ENCODE measurements at regions not wholly inside any gene's neighbourhood (a gene's known extent, or its start where the extent isn't known, plus 50 kb on each side); places are given as distances from the start of the nearest gene placed in this dataset.

DNA sequence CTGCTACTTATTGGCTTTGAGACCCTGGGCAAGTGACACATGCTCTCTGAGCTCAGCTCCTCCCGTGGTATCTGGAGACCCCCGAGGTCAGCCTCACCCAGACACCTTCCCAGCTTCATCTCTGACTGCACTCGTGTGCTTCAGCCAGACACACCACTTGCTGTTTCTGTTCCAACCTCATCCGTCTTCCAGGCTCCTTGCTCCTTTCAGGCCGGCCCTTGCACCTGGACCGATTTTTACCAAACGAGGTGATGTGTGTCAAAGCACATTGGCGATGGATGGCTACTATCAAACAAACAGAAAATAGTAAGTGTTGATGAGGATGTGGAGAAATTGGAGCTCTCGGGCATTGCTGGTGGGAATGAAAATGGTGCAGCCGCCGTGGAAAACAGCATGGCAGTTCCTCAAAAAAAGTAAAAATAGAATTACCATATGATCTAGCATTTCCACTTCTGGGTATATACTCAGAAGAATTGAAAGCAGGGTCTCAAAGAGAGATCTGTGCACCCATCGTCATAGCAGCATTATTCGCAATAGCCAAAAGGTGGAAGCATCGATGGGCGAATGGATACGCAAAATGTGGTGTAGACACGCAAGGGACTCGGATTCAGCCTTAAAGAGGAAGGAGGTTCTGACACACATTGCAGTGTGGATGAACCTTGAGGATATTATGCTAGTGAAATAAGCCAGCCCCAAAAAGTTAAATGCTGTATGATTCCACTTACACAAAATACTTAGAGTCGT is 96.1 kb upstream of the IER5L start (continued):
- no peak for TF ChIP-seq EP300 (IDR thresholded peaks at IDR 0.05; ENCODE audit: borderline replicate concordance in 1 of 2, low read depth in 2 of 2, low read length in 2 of 2)
- TF ChIP-seq SP4 (IDR thresholded peaks at IDR 0.05; ENCODE audit: low read length): no peak
- no peak for TF ChIP-seq CHD1 (IDR thresholded peaks at IDR 0.05; ENCODE audit: low read depth, low read length)
- no peak for TF ChIP-seq CREB1 (IDR thresholded peaks at IDR 0.05)
- no peak for TF ChIP-seq KDM4A (IDR thresholded peaks at IDR 0.05; ENCODE audit: low read depth, low read length, severe bottlenecking)
- TF ChIP-seq SIN3A (conservative IDR thresholded peaks at IDR 0.05 in 1 of 2, IDR thresholded peaks at IDR 0.05 in 1 of 2; ENCODE audit: low read depth in 1 of 2, low read length in 2 of 2): no peak
